ENCODE measurements at regions not wholly inside any gene's neighbourhood (a gene's known extent, or its start where the extent isn't known, plus 50 kb on each side); places are given as distances from the start of the nearest gene placed in this dataset.
A peak's percentile ranks its signal among the peaks of the same experiment; 100 is the strongest.
"Not testable (repeated sequence)": the region's sequence is repeated elsewhere in the genome, so short reads cannot be mapped to it uniquely, and the experiment has no call there.

- not testable (repeated sequence) for DNase-seq (ENCODE audit: low read depth)
These were observed 97.3 kb upstream of the ZEB2 start for GRCh38 chr2:144617171-144617570.

GRCh38 chr2:144615866-144616565 is 96.1 kb upstream of the ZEB2 start:
- DNase-seq (ENCODE audit: low read depth), result no peak

DNA sequence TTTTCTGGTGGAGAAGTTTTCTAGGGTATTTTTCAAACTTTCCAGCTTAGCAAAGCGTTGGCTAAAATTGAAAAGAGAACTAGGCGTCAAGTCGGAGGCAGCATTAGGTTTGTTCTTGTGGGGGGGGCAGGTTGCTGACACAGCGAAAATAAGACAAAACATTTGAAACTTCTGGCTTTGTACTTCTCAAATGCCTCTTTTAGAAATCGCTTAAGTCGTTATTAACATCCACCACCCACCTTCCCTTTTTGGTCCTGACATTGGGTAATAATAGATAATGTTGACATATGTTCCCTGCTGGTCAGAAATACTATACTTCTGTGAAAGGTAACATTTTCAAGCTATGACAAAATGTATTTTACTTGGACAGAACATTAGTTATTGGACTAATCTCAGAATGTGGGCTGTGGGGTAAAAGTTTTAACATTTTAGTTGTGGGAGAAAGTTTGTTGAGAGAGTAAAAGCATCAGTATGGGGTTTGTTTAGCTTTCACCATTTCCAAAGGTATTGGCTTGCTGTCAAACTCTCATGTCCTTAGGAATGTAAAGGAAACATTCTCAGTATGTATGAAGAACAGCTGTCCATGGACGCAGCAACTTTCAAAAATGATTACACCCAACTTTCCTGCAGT is 88.1 kb upstream of the ZEB2 start:
- no peak for DNase-seq (ENCODE audit: low read depth)

- DNase-seq (ENCODE audit: low read depth), result no peak
These were observed 87.2 kb upstream of the ZEB2 start for GRCh38 chr2:144607099-144607498.

- DNase-seq (ENCODE audit: low read depth), result no peak
These were observed 86.7 kb upstream of the ZEB2 start for GRCh38 chr2:144606466-144607095.

- DNase-seq (ENCODE audit: low read depth), result no peak
These were observed 85.4 kb upstream of the ZEB2 start for GRCh38 chr2:144605231-144605840.

- DNase-seq (ENCODE audit: low read depth), result no peak
These were observed 83.4 kb upstream of the ZEB2 start for GRCh38 chr2:144603334-144603733.

DNA sequence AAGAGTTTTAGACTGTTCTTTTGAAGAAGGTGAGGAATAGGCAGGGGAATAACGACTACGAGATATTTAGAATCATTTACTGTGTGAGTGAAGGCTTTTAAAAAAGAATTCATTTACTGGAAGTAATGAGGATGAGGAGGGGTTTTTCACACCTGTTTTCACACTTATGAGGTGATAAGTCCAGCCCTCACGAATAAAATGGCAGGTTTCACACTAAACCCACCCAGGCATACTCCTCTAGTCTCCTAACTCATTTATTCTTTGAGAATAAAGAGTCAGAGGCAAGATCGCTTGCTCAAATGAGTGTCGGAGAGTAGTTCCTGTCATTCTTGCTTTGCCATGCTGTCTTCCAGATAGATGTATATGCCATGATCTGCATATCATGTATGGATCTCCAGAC is 79.0 kb upstream of the ZEB2 start:
- no peak for DNase-seq (ENCODE audit: low read depth)

DNA sequence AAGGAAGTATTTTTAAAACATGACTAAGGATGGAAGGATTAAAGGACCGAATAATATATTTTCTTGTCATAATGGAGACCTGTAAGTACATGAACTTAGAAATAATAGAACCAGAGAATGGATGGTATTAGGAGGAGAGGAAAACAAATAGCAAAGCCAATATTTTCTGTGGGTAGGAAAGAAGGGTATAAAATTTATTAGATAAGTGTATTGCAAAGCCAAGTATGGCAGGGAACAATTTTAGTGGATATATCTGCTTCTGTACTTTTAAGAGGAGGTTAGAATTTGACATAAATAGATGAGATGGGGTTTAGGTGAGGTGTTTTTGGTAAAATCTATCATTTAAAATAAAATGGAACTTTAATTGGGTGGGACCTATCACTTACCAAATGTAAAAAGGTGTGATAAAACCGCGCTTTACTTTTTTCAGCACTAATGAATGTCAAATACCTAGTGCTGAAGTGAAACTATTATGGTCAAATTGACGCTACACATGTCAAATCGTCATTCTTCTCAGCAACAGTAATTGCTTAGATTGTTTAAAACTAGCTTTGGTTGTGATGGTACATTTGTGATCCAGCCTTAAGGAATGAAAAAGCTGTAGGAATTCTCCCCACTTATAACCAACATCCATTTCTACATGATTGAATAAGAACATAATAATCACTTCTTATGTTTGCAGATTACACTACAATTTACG is 78.1 kb upstream of the ZEB2 start:
- DNase-seq (ENCODE audit: low read depth), result no peak

GRCh38 chr2:144597388-144597787 is 77.5 kb upstream of the ZEB2 start:
- no peak for DNase-seq (ENCODE audit: low read depth)

DNA sequence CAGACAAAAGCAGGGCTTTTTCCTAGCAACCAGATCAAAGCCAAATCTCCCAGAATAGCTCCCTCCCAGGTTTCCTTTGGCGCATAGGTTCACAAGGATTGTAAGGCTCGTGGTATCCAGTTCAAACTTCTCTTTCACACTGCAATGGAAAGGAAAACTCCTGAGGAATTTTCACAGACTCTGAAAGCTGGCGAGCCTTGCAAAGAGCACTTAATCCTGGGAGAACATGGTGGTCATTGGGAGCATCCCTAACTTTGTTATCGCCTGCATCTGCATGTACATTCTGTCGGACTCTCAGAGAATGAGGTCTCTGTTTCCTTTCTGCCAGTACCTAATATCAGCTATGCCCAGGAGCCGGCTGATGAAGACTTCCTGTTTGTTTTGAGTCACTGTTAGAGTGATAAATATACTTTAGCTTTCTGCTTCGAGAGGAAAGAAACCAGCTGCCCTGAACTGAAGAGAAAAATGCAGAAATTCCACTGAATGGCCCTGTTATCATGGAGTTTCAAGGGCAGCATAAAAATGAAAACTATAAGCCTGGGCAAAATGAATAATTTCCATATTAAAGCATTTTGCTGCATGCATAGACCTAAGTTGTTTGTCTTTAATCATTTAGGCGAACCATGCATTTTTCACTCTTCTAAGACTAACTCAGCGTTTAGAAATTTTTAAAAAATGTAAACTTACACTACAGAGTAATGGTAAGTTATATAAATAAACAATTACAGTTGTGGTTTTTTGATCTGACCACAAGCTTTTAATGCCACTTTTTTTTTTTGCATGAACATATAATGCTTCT is 76.4 kb upstream of the ZEB2 start:
- peak; percentile 81 for DNase-seq (ENCODE audit: low read depth)

DNA sequence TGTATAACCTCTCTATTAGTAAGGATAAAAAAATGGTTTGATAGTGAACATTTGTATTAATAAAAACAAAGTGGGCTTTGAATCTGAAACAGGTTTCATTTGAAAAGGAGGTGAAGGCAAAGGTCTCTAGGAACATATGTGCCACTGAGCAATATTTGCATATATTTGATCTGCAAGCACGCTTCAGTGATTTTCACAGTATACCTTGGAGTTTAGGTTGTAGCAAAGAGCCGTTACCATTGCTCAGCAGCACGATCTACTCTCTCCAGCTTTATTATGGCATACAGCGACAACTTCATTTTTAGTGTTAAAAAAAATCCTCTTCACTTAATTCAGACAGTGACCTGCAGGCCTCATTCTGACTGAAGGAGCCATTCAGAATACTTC is 75.8 kb upstream of the ZEB2 start:
- DNase-seq (ENCODE audit: low read depth), result no peak

- DNase-seq (ENCODE audit: low read depth), result no peak
These were observed 75.4 kb upstream of the ZEB2 start for GRCh38 chr2:144595279-144595678.

DNA sequence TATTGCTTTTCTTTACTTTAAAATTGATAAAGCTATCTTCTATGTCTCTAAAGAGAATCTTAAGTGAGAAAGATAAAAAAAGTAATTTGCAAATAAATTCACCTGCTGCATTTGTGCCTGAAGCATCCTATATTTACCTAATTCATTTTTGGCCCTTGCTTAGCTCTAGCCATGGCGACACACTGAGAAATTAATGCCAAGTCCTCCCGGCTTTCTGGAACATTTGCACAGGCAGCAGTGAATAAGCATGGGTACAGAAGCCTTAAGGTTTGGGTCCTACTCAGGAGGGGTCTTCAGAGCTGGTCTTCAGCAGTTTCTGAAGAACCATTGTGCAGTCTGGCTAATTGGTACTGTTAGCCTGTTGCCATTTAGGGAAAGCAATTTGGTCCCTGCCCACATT is 73.9 kb upstream of the ZEB2 start:
- no peak for DNase-seq (ENCODE audit: low read depth)

DNA sequence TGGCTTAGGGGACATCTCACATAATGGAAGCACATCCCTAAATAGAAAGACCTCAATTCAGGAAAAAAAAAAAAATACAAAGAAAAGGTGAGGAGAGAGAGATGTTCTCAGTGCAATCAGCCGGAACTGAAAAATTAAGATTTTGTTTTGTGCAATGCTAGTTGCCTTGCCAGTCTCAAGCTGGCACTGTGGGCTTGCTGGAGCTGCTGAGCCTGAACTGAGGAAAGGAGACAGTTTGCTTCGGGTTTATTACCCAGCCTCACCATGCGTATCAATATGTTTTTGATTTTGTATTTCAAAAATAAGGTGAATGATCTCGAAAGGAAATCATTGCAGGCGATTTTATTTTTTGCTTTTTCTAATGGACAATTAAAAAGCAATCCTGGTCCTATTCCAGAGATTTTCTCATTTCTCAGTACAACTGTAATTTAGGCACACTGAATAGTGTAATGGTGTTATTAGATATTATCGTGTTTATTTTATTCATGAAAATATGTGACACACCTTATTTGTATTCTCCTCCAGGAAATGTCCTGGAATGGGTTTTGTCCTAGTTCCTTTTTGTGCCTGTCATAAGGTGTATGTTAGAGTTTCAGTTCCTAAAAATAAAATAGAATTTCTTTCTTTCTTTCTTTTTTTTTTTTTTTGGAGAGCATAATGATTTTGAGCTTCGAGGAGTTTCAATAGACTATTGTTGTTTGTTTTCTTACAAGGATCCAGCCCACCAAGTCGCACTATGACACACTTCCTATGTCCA is 72.8 kb upstream of the ZEB2 start:
- no peak for DNase-seq (ENCODE audit: low read depth)

DNA sequence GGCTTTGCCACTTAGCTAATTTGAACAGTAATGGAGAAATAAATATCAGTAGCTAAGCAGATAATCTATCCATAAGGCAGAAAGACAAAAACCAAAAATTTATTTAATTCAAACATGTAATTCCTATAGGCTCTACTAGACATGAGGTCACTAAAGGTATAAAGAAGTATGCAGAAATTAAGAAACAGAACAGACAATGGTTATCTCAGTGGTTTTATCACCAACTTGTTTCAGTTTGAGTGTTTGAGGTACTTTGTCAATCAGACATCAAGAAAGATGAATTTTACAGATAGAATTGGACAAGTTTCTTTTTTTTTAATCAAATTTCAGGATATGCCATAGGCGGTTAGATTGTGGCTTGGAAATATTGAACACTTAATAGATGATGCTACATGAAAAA is 67.4 kb upstream of the ZEB2 start:
- DNase-seq (ENCODE audit: low read depth), result no peak

DNA sequence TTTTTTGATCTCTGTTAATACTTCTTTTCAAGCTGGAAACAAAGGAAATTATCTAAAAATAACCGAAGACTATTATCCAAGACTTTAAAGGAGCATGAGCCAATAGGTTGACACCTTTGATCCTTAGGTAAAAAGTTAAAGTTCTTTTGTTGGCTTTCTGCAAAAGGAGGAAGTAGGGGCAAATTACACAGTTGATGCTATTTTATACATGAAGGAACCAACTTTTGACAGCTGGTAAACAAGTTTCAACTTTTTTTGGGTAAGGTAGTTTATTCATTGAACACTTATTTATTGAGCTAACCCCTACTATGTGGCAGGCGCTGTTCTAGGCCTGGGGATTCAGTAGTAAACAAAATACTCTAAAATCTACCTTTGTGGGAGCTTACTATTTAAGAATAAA is 66.6 kb upstream of the ZEB2 start:
- DNase-seq (ENCODE audit: low read depth), result no peak

GRCh38 chr2:144583741-144584453 is 64.0 kb upstream of the ZEB2 start:
- DNase-seq (ENCODE audit: low read depth), result peak; percentile 89

- DNase-seq (ENCODE audit: low read depth), result no peak
These were observed 63.4 kb upstream of the ZEB2 start for GRCh38 chr2:144583381-144583729.

DNA sequence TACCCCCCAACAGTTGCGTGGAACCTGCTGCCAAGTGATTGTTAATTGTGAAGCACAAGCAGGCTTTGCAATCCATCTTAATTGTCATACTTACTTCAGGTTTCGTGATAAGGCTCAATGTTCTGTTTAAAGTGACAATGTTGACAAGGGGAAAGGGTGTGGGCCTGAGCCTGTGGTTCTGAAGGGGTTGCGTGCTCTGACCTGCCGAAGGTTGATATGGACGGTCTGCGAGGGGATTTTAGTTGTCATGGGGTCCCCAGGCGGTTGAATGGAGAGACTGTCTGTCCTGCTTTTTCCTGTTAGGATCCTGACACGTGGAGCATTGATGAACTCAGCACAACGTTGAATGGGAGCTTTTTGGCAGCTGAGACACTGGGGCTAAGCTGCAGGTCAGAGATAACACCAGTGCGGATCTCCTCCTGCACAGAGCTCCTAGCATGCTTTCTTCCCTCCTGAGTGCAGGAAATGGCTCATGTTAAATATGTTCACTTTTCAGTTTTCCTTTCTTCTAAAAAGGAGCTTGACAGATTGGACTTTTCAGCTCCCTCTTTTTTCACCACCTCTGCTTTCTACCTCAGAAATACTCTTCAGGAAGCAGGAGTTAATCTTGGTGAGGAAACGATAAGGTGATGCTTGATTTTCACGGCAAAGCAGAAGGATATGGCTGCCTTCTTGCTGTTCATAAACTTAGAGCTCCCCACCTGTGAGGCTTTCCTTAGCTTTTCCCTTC is 62.9 kb upstream of the ZEB2 start:
- DNase-seq (ENCODE audit: low read depth), result no peak
